ENCODE measurements at regions not wholly inside any gene's neighbourhood (a gene's known extent, or its start where the extent isn't known, plus 50 kb on each side); places are given as distances from the start of the nearest gene placed in this dataset.

DNA sequence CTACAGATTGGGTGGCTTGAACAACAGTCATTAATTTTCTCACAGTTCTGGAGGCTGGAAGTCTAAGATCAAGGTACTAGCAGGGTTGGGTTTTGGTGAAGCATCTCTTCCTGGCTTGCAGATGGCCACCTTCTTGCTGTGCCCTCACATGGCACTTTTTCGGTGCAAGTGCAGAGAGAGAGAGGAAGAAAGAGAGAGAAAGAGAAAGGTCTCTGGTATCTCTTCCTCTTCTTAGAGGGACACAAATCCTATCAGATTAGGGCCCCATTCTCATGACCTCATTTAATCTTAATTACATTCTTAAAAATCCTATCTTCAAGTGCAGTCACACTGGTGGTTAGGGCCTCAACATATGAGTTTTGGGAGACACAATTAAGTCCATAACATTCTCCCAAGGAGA, 167.1 kb downstream of the NFKBIZ start:
- no peak for DNase-seq (ENCODE audit: low read depth, low spot score)
- H3K4me3 ChIP-seq (ENCODE audit: low read depth, low read length) = no peak overlapping the region
- CTCF ChIA-PET = interaction anchor here (1.4 kb wide), 1 partner anchor 213 kb away, joined by 4 read pairs; no protein-coding TSS in a partner anchor
- no peaks in the 10 kb centered on the region for H3K9me3 ChIP-seq (ENCODE audit: control insufficient read depth, insufficient read depth, low read length)
- no peak overlapping the region for H3K27ac ChIP-seq (ENCODE audit: low read depth, low read length)
- TF ChIP-seq, protein P1, sequence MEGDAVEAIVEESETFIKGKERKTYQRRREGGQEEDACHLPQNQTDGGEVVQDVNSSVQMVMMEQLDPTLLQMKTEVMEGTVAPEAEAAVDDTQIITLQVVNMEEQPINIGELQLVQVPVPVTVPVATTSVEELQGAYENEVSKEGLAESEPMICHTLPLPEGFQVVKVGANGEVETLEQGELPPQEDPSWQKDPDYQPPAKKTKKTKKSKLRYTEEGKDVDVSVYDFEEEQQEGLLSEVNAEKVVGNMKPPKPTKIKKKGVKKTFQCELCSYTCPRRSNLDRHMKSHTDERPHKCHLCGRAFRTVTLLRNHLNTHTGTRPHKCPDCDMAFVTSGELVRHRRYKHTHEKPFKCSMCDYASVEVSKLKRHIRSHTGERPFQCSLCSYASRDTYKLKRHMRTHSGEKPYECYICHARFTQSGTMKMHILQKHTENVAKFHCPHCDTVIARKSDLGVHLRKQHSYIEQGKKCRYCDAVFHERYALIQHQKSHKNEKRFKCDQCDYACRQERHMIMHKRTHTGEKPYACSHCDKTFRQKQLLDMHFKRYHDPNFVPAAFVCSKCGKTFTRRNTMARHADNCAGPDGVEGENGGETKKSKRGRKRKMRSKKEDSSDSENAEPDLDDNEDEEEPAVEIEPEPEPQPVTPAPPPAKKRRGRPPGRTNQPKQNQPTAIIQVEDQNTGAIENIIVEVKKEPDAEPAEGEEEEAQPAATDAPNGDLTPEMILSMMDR (IDR thresholded peaks at IDR 0.05; ENCODE audit: low read depth, low read length) = no peak
- no peaks in the 10 kb centered on the region for H3K27me3 ChIP-seq (ENCODE audit: control insufficient read depth, insufficient read depth, low read length)
- POLR2A ChIA-PET = no interaction called here

DNA sequence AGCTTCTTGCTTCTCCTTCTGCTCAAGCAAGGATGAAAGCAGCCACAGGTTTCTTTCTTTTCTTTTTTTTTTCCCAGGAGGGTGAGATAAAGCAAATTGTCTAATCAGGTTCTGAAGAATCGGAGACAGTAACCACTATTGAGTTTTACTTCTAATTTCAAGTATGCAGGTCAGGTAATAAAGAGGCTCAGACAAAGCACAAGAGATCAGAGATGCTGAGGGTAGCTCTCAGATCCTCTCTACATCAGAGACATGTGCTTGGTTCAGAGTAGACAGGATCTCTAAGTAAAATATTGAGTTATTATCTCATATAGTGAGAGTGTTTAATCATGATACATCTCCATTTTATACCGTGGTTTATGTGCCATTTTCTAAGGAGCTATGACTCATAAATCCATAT, 168.5 kb downstream of the NFKBIZ start:
- Histone ChIP-seq H3K27ac (ENCODE audit: low read depth, low read length) (no peak overlapping the region), H3K9me3 (ENCODE audit: control insufficient read depth, insufficient read depth, low read length) (no peaks in the 10 kb centered on the region), H3K4me3 (ENCODE audit: low read depth, low read length) (no peak overlapping the region), H3K27me3 (ENCODE audit: control insufficient read depth, insufficient read depth, low read length) (no peaks in the 10 kb centered on the region)
- no peak for DNase-seq (ENCODE audit: low read depth, low spot score)
- POLR2A ChIA-PET = no interaction called here
- CTCF ChIA-PET = interaction anchor here (1.1 to 1.4 kb wide), 2 partner anchors 11 to 207 kb away, joined by 3 to 4 read pairs; no protein-coding TSS in a partner anchor
- TF ChIP-seq, protein P1 (IDR thresholded peaks at IDR 0.05; ENCODE audit: low read depth, low read length) = no peak

DNA sequence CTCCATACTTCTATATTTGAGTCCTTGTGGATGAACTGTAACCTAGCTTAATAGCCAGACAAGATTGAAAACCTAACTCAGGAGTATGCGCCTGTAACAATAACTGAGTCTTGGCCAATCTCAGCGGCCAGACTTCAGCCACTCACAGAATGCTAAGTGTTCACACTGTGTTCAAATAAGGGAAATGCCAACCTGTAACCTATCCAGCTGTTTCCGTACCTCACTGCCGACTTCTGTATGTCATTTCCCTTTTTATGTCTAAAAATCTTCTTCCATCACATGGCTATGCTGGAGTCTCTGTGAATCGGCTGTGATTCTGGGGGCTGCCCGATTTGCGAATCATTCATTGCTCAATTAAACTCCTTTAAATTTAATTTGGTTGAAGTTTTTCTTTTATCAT, 169.2 kb downstream of the NFKBIZ start:
- H3K9me3 ChIP-seq (ENCODE audit: control insufficient read depth, insufficient read depth, low read length) = no peaks in the 10 kb centered on the region
- DNase-seq (ENCODE audit: low read depth, low spot score) = no peak
- ChIA-PET CTCF (interaction anchor here (1.1 kb wide), 1 partner anchor 207 kb away, joined by 3 read pairs; no protein-coding TSS in a partner anchor), POLR2A (no interaction called here)
- TF ChIP-seq, protein P1 (IDR thresholded peaks at IDR 0.05; ENCODE audit: low read depth, low read length) = no peak
- no peaks in the 10 kb centered on the region for H3K27me3 ChIP-seq (ENCODE audit: control insufficient read depth, insufficient read depth, low read length)
- H3K4me3 ChIP-seq (ENCODE audit: low read depth, low read length) = no peak overlapping the region
- H3K27ac ChIP-seq (ENCODE audit: low read depth, low read length) = no peak overlapping the region

DNA sequence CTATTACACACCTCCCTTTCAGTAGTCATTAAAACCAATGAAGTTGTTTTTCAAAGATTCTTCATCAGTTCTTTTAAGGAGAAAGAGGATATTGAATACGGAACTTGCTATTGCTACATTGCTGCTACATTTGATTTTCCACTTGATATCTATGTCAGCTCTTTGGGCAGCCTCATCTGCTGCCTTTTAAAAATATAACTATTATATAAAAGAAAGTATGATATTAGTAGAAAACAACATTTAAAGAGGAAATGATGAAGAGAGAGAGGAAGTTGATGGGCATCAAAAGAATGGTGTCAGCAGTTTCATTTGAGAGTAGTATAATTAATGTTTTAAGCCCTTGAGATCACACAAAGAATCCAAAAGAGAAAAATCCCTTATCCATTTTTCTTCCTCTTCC, 171.4 kb downstream of the NFKBIZ start:
- POLR2A ChIA-PET = no interaction called here
- H3K4me3 ChIP-seq (ENCODE audit: low read depth, low read length) = no peak overlapping the region
- H3K27ac ChIP-seq (ENCODE audit: low read depth, low read length) = no peak overlapping the region
- TF ChIP-seq, protein P1 (IDR thresholded peaks at IDR 0.05; ENCODE audit: low read depth, low read length) = no peak
- no peaks in the 10 kb centered on the region for H3K9me3 ChIP-seq (ENCODE audit: control insufficient read depth, insufficient read depth, low read length)
- CTCF ChIA-PET = no interaction called here
- no peaks in the 10 kb centered on the region for H3K27me3 ChIP-seq (ENCODE audit: control insufficient read depth, insufficient read depth, low read length)
- no peak for DNase-seq (ENCODE audit: low read depth, low spot score)

DNA sequence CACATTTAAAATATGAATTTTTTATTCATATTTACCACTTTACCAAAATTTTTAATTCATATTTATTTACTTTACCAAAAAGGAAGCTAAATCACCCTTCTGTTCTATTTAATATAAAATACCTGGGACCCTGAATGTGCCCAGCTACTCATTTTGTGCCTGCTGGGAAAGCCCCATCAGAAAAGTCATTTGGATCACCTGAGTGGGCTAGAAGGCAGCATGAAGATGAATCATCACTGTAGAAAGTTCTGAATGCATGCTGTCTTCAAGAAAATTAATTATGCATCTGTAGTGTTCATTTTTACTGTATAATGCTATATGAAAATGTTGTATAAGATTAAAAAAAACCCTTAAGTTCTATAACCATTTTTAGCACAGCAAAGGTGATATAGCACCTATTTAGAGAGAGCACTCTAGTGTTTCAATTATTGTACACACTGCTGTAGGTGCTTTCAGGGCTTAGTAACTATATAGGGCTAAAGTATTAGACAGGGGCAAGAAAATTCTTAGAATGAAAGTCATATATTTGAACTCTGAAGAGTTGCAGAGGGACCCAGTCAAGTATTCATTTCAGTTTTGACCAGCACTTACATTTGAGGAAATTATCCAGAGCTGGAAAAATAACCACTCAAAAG, 175.1 kb downstream of the NFKBIZ start:
- H3K9me3 ChIP-seq (ENCODE audit: control insufficient read depth, insufficient read depth, low read length) = no peaks in the 10 kb centered on the region
- DNase-seq (ENCODE audit: low read depth, low spot score) = no peak
- no peaks in the 10 kb centered on the region for H3K27me3 ChIP-seq (ENCODE audit: control insufficient read depth, insufficient read depth, low read length)
- ChIA-PET POLR2A (interaction anchor here (0.9 kb wide), 1 partner anchor 175 kb away, joined by 3 read pairs; the partner anchor contains the start of gene NFKBIZ), CTCF (interaction anchor here (1.3 kb wide), 1 partner anchor 12 kb away, joined by 3 read pairs; no protein-coding TSS in a partner anchor)
- H3K27ac ChIP-seq (ENCODE audit: low read depth, low read length) = no peak overlapping the region
- TF ChIP-seq, protein P1 (IDR thresholded peaks at IDR 0.05; ENCODE audit: low read depth, low read length) = no peak
- no peak overlapping the region for H3K4me3 ChIP-seq (ENCODE audit: low read depth, low read length)

Measured in AG04450 (cell line).